Upper lobe of left lung (tissue), 6 donors: ENCODE measurements at regions not wholly inside any gene's neighbourhood (a gene's known extent, or its start where the extent isn't known, plus 50 kb on each side); places are given as distances from the start of the nearest gene placed in this dataset.
"Not testable (repeated sequence)": the region's sequence is repeated elsewhere in the genome, so short reads cannot be mapped to it uniquely, and the experiment has no call there.

Experiments used
- ATAC-seq, 2 donors: fragments of 200-7000 bp; cut with Tn5 transposase; one replicate each; pipeline ENCODE4 v1.9.1; 2022; ENCODE audit warnings: mild to moderate bottlenecking in 2 of 2, moderate library complexity in 2 of 2; ENCODE audit not compliant: low FRiP score in 2 of 2
- DNase-seq, 2 donors: peaks; one replicate each; pipeline ENCODE4 v3.0.0-alpha.2; 2019 to 2020
- H3K27ac ChIP-seq, 4 donors: fragments of 200-600 bp; sonication (generic); one replicate each; pipeline ENCODE4 v1.5.1; 2016 to 2019
- H3K27me3 ChIP-seq, 4 donors: fragments of 200-600 bp; sonication (generic); one replicate each; pipeline ENCODE4 v1.5.1; 2017 to 2019
- H3K36me3 ChIP-seq, 4 donors: fragments of 200-600 bp; sonication (generic); one replicate each; pipeline ENCODE4 v1.5.1; 2016 to 2019
- H3K4me1 ChIP-seq, 4 donors: fragments of 200-600 bp; sonication (generic); one replicate each; pipeline ENCODE4 v1.5.1; 2018 to 2019
- H3K4me3 ChIP-seq, 4 donors: fragments of 200-600 bp; sonication (generic); one replicate each; pipeline ENCODE4 v1.5.1; 2017 to 2019; ENCODE audit warnings: mild to moderate bottlenecking in 2 of 4, moderate library complexity in 1 of 4
- H3K9me3 ChIP-seq, 4 donors: fragments of 200-600 bp; sonication (generic); one replicate each; pipeline ENCODE4 v1.5.1; 2018 to 2019
- CTCF ChIP-seq, 6 experiments: fragments of 450-650 bp in 4 of 6; fragments of 200-600 bp in 2 of 6; sonication (generic) in 2 of 6; IDR thresholded peaks; one replicate each; pipeline ENCODE4 v1.5.1; 2016 to 2019; ENCODE audit warnings: antibody characterized with exemption in 6 of 6
- EP300 ChIP-seq, 4 donors: sonication (generic); formaldehyde crosslinking; IDR thresholded peaks; one replicate each; pipeline ENCODE4 v1.5.1; 2017; ENCODE audit warnings: antibody characterized with exemption in 4 of 4, control low read depth in 2 of 4
- POLR2A ChIP-seq, 4 donors: fragments of 450-650 bp; IDR thresholded peaks; one replicate each; pipeline ENCODE4 v1.5.1; 2016 to 2017; ENCODE audit warnings: antibody characterized with exemption in 4 of 4, mild to moderate bottlenecking in 2 of 4
- POLR2AphosphoS5 ChIP-seq, 2 donors: sonication (generic); formaldehyde crosslinking; IDR thresholded peaks; one replicate each; pipeline ENCODE4 v1.5.1; 2017; ENCODE audit warnings: antibody characterized with exemption in 2 of 2
- WGBS, 2 donors: methylation state at CpG; one replicate each; pipeline ENCODE4 v1.1.5; 2017 to 2018; 5-methylcytosine and 5-hydroxymethylcytosine counted together
- donor health status: DM: no; HTN: no; CAD: no; lungs with moderate emphysema.
- donor health status: DM: no; HTN: yes; CAD: no; lungs with severe emphysema.

- Histone ChIP-seq H3K9me3 (no peaks in the 10 kb centered on the region), H3K4me3 (no peak overlapping the region), H3K27me3 (no peaks in the 10 kb centered on the region), H3K4me1 (no peaks in the 10 kb centered on the region), H3K27ac (no peak overlapping the region), H3K36me3 (no peaks in the 10 kb centered on the region)
- no peak for DNase-seq
- ATAC-seq = no peak
- no peak for TF ChIP-seq POLR2AphosphoS5 (IDR thresholded peaks at IDR 0.05)
- TF ChIP-seq CTCF (IDR thresholded peaks at IDR 0.05) = no peak
- WGBS, 2 donors = 34 to 50% methylated on average over 1 of the region's 1 CpG
Observed at GRCh38 chr7:53607961-53608360, 572.5 kb downstream of the POM121L12 start.

GRCh38 chr7:53609185-53609584 is 573.8 kb downstream of the POM121L12 start:
- Histone ChIP-seq H3K27ac (no peak overlapping the region), H3K4me3 (no peak overlapping the region), H3K27me3 (no peaks in the 10 kb centered on the region), H3K9me3 (no peaks in the 10 kb centered on the region), H3K4me1 (no peaks in the 10 kb centered on the region), H3K36me3 (no peaks in the 10 kb centered on the region)
- TF ChIP-seq CTCF (IDR thresholded peaks at IDR 0.05) (no peak), EP300 (IDR thresholded peaks at IDR 0.05) (no peak), POLR2AphosphoS5 (IDR thresholded peaks at IDR 0.05) (no peak), POLR2A (IDR thresholded peaks at IDR 0.05) (no peak)
- DNase-seq (no peak), ATAC-seq (no peak)
- WGBS, 2 donors = 81 to 86% methylated on average over 1 of the region's 1 CpG

- Histone ChIP-seq H3K27me3 (no peaks in the 10 kb centered on the region), H3K4me1 (no peaks in the 10 kb centered on the region), H3K9me3 (no peaks in the 10 kb centered on the region), H3K27ac (no peak overlapping the region), H3K4me3 (no peak overlapping the region), H3K36me3 (no peaks in the 10 kb centered on the region)
- ATAC-seq = no peak
- WGBS, 2 donors = 47 to 53% methylated on average over 3 of the region's 3 CpGs
- DNase-seq = no peak
- TF ChIP-seq CTCF (IDR thresholded peaks at IDR 0.05) (no peak), EP300 (IDR thresholded peaks at IDR 0.05) (no peak)
Observed at GRCh38 chr7:53611043-53611442, 575.6 kb downstream of the POM121L12 start.

GRCh38 chr7:53624356-53624755 is 588.9 kb downstream of the POM121L12 start:
- Histone ChIP-seq H3K27ac (no peak overlapping the region), H3K36me3 (no peaks in the 10 kb centered on the region), H3K27me3 (no peaks in the 10 kb centered on the region), H3K9me3 (no peaks in the 10 kb centered on the region), H3K4me1 (no peaks in the 10 kb centered on the region), H3K4me3 (no peak overlapping the region)
- ATAC-seq (no peak), DNase-seq (no peak)
- TF ChIP-seq POLR2AphosphoS5 (IDR thresholded peaks at IDR 0.05) (no peak), CTCF (IDR thresholded peaks at IDR 0.05) (no peak), POLR2A (IDR thresholded peaks at IDR 0.05) (no peak), EP300 (IDR thresholded peaks at IDR 0.05) (no peak)
- WGBS, 2 donors = 80 to 89% methylated on average over 4 of the region's 4 CpGs

GRCh38 chr7:53628775-53629174 is 593.3 kb downstream of the POM121L12 start:
- H3K4me3 ChIP-seq = no peak overlapping the region
- no peaks in the 10 kb centered on the region for H3K36me3 ChIP-seq
- no peaks in the 10 kb centered on the region for H3K27me3 ChIP-seq
- DNase-seq (no peak), ATAC-seq (no peak)
- no peak overlapping the region for H3K27ac ChIP-seq
- 72 to 82% methylated on average over 6 of the region's 6 CpGs for WGBS, 2 donors
- H3K4me1 ChIP-seq = no peaks in the 10 kb centered on the region
- peaks cover 0 to 4% (median 0%) of the 10 kb centered on the region in 4 donors for H3K9me3 ChIP-seq
- TF ChIP-seq CTCF (IDR thresholded peaks at IDR 0.05) = no peak

- H3K27me3 ChIP-seq, ATAC-seq, H3K4me1 ChIP-seq, DNase-seq, H3K36me3 ChIP-seq, H3K4me3 ChIP-seq, H3K27ac ChIP-seq: not testable (repeated sequence)
- 75 to 88% methylated on average over 2 to 5 of the region's 5 CpGs for WGBS, 2 donors
- H3K9me3 ChIP-seq = peaks cover 0 to 23% (median 0%) of the 10 kb centered on the region in 4 donors
Observed at GRCh38 chr7:53635251-53635650, 599.8 kb downstream of the POM121L12 start.
